ENCODE measurements at regions not wholly inside any gene's neighbourhood (a gene's known extent, or its start where the extent isn't known, plus 50 kb on each side); places are given as distances from the start of the nearest gene placed in this dataset.

DNA sequence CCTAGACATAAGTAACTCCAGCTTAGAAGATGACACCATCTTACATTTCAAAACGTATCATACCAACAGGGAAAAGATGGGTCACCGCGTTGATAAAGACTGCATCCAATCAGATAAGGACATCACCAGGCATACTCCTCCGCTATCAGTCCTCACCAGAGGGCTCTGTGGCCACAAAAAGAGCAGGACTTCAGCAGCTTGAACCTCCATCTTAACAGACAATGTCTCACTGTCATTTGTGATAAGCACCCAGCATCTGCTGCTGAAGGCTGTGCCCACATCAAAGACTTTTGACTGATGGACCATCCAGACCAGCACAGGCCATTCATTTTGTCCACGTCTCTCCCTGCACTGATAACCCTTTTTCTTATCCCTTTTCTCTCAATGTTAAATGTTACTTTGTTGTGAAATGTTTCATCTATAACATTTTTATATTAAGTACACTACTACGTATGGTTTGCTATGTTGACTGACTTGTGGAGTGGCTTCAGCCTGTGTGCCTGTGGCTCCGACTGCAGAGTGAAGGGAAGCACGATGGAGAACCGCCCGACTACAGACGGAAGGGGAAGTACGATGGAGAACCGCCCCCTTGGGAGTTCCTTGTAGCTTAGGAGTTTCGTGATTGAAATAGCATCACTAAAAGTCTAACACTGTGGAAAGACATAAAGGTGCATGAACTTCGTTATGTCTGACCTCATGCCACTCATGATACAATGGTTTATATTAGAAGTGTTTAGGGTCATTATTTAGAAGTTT is 595.4 kb upstream of the AGA start:
- TF ChIP-seq CTCF (IDR thresholded peaks at IDR 0.05) (no peak), POLR2A (IDR thresholded peaks at IDR 0.05) (no peak)
